Lung microvascular endothelial cell (primary cell): ENCODE measurements at regions not wholly inside any gene's neighbourhood (a gene's known extent, or its start where the extent isn't known, plus 50 kb on each side); places are given as distances from the start of the nearest gene placed in this dataset.
A peak's percentile ranks its signal among the peaks of the same experiment; 100 is the strongest.

Source experiments
- DNase-seq, 2 donors: peaks; one replicate each; pipeline versions ENCODE4 v3.0.0 to v3.0.0-alpha.2; 2010; ENCODE audit warnings: low read depth in 2 of 2

DNA sequence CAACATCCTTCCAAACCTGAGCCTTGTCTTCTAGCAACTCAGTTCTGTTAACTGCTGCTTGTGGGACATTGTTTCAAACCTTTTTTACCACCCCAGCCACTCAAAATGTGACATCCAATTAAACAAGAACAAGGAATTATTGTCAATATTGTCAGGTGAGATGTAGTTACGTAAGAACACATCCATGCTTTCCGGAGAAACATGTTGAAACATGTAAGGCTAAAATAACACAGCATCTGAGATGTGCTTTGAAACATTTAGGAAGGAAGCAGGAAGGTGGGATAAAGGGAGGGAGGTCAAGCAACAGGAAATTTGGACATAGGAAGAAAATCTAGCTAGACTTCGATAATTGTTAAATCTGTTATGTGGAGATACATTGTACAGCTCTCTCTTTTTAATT is 50.9 kb upstream of the PRICKLE2 start:
- DNase-seq, result peak in 1 of 2 donors; percentile 5
